ENCODE measurements at regions not wholly inside any gene's neighbourhood (a gene's known extent, or its start where the extent isn't known, plus 50 kb on each side); places are given as distances from the start of the nearest gene placed in this dataset.

GRCh38 chr18:55779691-55780585 is 191.9 kb upstream of the TCF4 start:
- no peak for DNase-seq (ENCODE audit: low read depth)

GRCh38 chr18:55778788-55779690 is 191.0 kb upstream of the TCF4 start:
- no peak for DNase-seq (ENCODE audit: low read depth)

GRCh38 chr18:55777666-55778304 is 189.8 kb upstream of the TCF4 start:
- no peak for DNase-seq (ENCODE audit: low read depth)

- DNase-seq (ENCODE audit: low read depth): no peak
These were observed 188.0 kb upstream of the TCF4 start for GRCh38 chr18:55775972-55776371.

GRCh38 chr18:55774505-55774904 is 186.5 kb upstream of the TCF4 start:
- DNase-seq (ENCODE audit: low read depth): no peak

- DNase-seq (ENCODE audit: low read depth): no peak
These were observed 180.3 kb upstream of the TCF4 start for GRCh38 chr18:55768255-55768654.

GRCh38 chr18:55764386-55764785 is 176.4 kb upstream of the TCF4 start:
- no peak for DNase-seq (ENCODE audit: low read depth)

- DNase-seq (ENCODE audit: low read depth): no peak
These were observed 175.8 kb upstream of the TCF4 start for GRCh38 chr18:55763805-55764204.

GRCh38 chr18:55763298-55763697 is 175.3 kb upstream of the TCF4 start:
- no peak for DNase-seq (ENCODE audit: low read depth)

- no peak for DNase-seq (ENCODE audit: low read depth)
These were observed 174.4 kb upstream of the TCF4 start for GRCh38 chr18:55762424-55762823.

- no peak for DNase-seq (ENCODE audit: low read depth)
These were observed 165.8 kb upstream of the TCF4 start for GRCh38 chr18:55753643-55754263.

GRCh38 chr18:55751476-55751875 is 163.5 kb upstream of the TCF4 start:
- DNase-seq (ENCODE audit: low read depth): no peak

GRCh38 chr18:55748227-55748738 is 160.3 kb upstream of the TCF4 start:
- DNase-seq (ENCODE audit: low read depth): no peak

GRCh38 chr18:55744206-55744605 is 156.2 kb upstream of the TCF4 start:
- DNase-seq (ENCODE audit: low read depth): no peak

- no peak for DNase-seq (ENCODE audit: low read depth)
These were observed 155.7 kb upstream of the TCF4 start for GRCh38 chr18:55743736-55744135.

- DNase-seq (ENCODE audit: low read depth): no peak
These were observed 155.1 kb upstream of the TCF4 start for GRCh38 chr18:55743133-55743532.

- DNase-seq (ENCODE audit: low read depth): no peak
These were observed 151.5 kb upstream of the TCF4 start for GRCh38 chr18:55739488-55739887.

- DNase-seq (ENCODE audit: low read depth): no peak
These were observed 150.6 kb upstream of the TCF4 start for GRCh38 chr18:55738483-55739114.

- DNase-seq (ENCODE audit: low read depth): no peak
These were observed 149.9 kb upstream of the TCF4 start for GRCh38 chr18:55737781-55738468.

GRCh38 chr18:55737266-55737665 is 149.3 kb upstream of the TCF4 start:
- DNase-seq (ENCODE audit: low read depth): no peak

- no peak for DNase-seq (ENCODE audit: low read depth)
These were observed 148.0 kb upstream of the TCF4 start for GRCh38 chr18:55735969-55736368.

All from activated T-cell treated with anti-CD3 and anti-CD28 coated beads for 48 hours (primary cell).